ENCODE measurements at regions not wholly inside any gene's neighbourhood (a gene's known extent, or its start where the extent isn't known, plus 50 kb on each side); places are given as distances from the start of the nearest gene placed in this dataset.
"Not testable (repeated sequence)": the region's sequence is repeated elsewhere in the genome, so short reads cannot be mapped to it uniquely, and the experiment has no call there.

DNA sequence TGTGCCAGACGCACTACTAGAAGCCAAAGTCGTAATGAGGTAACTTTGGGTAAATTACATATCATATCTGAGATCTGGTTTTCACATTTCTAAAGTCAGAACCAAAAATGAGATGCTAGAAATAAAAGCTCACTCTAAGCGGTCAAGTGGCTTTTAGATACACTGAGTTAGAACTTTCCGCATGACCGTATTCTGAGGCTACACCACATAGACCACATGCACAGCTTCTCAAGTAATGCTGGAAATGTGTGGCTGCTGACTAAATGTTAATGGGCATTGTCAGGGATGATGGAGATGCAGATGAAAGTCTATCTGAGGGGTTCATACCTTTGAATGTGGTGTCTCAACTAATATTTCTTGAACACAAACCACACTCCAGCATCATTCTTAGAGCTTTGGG lies 316.8 kb downstream of the ANAPC1 start:
- TF ChIP-seq, protein P1, sequence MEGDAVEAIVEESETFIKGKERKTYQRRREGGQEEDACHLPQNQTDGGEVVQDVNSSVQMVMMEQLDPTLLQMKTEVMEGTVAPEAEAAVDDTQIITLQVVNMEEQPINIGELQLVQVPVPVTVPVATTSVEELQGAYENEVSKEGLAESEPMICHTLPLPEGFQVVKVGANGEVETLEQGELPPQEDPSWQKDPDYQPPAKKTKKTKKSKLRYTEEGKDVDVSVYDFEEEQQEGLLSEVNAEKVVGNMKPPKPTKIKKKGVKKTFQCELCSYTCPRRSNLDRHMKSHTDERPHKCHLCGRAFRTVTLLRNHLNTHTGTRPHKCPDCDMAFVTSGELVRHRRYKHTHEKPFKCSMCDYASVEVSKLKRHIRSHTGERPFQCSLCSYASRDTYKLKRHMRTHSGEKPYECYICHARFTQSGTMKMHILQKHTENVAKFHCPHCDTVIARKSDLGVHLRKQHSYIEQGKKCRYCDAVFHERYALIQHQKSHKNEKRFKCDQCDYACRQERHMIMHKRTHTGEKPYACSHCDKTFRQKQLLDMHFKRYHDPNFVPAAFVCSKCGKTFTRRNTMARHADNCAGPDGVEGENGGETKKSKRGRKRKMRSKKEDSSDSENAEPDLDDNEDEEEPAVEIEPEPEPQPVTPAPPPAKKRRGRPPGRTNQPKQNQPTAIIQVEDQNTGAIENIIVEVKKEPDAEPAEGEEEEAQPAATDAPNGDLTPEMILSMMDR (IDR thresholded peaks at IDR 0.05): not testable (repeated sequence)
- not testable (repeated sequence) for TF ChIP-seq POLR2A (IDR thresholded peaks at IDR 0.05)

Data from thyroid gland (tissue), 4 donors.